ENCODE measurements at regions not wholly inside any gene's neighbourhood (a gene's known extent, or its start where the extent isn't known, plus 50 kb on each side); places are given as distances from the start of the nearest gene placed in this dataset.

- no peak for DNase-seq (ENCODE audit: low read depth in 2 of 2)
Measured at GRCh38 chr12:32043928-32044549, 62.6 kb upstream of the BICD1 start.

- DNase-seq (ENCODE audit: low read depth in 2 of 2), result no peak
Measured at GRCh38 chr12:32047357-32048212, 59.1 kb upstream of the BICD1 start.

- DNase-seq (ENCODE audit: low read depth in 2 of 2), result no peak
Measured at GRCh38 chr12:32048791-32049190, 57.9 kb upstream of the BICD1 start.

- no peak for DNase-seq (ENCODE audit: low read depth in 2 of 2)
Measured at GRCh38 chr12:32049956-32050355, 56.7 kb upstream of the BICD1 start.

DNA sequence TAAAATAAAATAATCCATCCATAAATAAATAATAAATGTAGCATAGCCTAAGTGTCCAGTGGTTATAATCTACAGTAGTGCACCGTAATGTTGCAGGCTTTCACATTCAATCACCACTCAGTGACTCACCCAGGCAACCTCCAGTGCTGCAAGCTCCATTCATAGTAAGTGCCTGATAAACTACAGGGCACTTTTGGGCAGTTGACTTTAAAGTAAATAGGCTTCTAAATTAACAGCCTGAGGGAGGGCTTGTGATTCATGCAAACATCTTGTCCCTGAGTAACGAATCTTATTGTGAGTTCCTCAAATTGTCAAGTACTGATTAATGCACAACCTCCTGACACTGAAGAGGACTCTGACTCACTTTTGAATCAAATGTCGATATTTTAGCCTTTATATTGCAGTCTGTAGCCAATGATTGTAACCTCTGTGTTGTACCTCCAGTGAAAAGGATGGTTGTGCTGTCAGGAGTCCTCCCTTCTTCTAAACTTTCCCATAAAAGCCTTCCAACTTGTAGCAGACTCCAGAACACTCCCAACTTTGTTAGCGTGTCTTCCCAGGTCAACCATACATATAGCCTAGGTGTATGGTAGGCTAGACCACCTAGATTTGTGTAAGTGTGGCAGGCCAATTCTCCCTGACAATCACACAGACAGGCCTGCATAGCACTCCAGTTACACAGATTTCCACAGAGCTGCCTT lies 55.0 kb upstream of the BICD1 start:
- DNase-seq (ENCODE audit: low read depth in 2 of 2), result peak in 1 of 2 experiments; percentile 4

DNA sequence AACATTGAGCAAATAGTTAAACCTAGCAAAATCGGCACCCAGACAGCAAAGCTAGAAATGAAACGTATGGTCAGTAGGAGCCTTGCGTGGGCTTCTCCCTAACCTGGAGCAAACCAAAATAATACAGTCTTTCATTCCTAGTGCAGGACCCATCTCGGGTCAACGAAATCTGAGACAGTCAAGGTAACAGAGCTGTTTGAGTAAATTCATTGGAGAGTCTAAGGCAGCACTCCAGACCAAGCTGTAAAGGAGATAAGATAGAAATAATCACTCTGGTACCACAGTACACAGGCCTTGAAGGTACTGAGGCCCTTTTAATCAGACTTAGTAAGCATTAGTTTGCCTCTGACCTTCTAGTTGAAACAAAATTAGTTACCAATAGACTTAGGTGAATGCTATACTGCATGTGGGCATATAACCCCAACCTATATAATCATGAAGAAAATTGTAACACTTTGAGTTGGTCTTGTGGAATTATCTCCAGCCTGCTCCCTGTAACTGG lies 54.4 kb upstream of the BICD1 start:
- no peak for DNase-seq (ENCODE audit: low read depth in 2 of 2)

DNA sequence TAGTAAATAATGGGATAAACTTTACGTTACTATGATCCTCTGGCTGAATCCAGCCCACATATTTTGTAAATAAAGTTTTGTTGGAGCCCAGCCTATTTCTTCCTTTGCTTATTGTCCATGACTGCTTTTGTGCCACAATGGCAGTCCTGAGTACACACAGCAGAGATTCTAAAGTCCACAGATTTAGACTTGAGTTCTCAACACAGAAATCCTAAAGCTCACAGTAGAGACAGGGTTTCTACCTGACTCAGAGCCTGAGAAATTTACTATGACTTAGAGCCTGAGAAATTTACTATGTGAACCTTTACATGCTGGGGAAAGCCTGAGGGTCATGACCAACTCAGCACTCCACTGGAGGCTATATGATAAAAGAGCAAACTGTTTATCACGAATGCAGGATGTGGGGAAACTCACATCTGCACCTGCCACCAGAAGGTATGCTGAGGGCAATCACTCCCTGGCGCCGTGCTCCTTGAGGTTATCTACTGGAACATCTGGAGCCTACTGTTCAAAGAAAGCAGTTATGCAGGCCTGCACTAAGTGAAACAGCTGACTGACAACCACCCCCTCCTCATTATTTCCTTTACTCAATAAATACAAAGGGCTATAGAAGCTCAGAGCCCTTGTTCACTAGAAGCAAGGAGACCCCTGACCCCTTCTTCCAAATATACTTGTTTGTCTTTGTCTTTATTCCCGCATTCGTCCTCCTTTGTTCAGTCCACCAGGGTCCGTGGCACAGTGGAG lies 52.6 kb upstream of the BICD1 start:
- no peak for DNase-seq (ENCODE audit: low read depth in 2 of 2)
